ENCODE measurements at regions not wholly inside any gene's neighbourhood (a gene's known extent, or its start where the extent isn't known, plus 50 kb on each side); places are given as distances from the start of the nearest gene placed in this dataset.

GRCh38 chr14:41389355-41389754, 217.3 kb upstream of the LRFN5 start:
- FAIRE-seq (no peak), DNase-seq (ENCODE audit: low read depth) (no peak)
- TF ChIP-seq, protein P1, sequence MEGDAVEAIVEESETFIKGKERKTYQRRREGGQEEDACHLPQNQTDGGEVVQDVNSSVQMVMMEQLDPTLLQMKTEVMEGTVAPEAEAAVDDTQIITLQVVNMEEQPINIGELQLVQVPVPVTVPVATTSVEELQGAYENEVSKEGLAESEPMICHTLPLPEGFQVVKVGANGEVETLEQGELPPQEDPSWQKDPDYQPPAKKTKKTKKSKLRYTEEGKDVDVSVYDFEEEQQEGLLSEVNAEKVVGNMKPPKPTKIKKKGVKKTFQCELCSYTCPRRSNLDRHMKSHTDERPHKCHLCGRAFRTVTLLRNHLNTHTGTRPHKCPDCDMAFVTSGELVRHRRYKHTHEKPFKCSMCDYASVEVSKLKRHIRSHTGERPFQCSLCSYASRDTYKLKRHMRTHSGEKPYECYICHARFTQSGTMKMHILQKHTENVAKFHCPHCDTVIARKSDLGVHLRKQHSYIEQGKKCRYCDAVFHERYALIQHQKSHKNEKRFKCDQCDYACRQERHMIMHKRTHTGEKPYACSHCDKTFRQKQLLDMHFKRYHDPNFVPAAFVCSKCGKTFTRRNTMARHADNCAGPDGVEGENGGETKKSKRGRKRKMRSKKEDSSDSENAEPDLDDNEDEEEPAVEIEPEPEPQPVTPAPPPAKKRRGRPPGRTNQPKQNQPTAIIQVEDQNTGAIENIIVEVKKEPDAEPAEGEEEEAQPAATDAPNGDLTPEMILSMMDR (IDR thresholded peaks at IDR 0.05; ENCODE audit: insufficient read depth, low read length, severe bottlenecking) = no peak
- H3K4me3 ChIP-seq (ENCODE audit: low read depth, low read length) = no peak overlapping the region
- H3K36me3 ChIP-seq (ENCODE audit: control insufficient read depth, insufficient read depth, low read length) = no peaks in the 10 kb centered on the region
- H3K27me3 ChIP-seq (ENCODE audit: control insufficient read depth, insufficient read depth, low read length) = no peaks in the 10 kb centered on the region

DNA sequence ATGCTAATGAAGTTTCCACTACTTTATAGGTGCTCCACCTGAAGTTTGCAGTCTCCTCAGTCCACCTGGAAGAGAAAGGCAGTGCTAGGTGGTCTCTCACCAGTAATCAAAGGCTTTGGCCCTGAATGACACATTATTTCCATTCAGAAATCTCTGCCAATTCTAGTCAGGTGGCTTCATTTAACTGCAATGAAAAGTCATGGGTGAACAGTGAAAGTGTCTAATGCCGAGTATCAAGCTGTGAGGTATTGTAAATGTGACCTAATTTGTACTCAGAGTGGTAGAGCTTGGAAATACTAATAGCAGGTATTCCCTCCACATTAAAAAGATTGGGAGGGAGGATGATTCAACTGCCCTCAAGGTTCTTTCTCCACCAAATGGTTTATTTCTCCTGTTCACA, 220.9 kb upstream of the LRFN5 start:
- no peak for DNase-seq (ENCODE audit: low read depth)
- TF ChIP-seq, protein P1 (IDR thresholded peaks at IDR 0.05; ENCODE audit: insufficient read depth, low read length, severe bottlenecking) = no peak
- Histone ChIP-seq H3K27me3 (ENCODE audit: control insufficient read depth, insufficient read depth, low read length) (no peaks in the 10 kb centered on the region), H3K4me3 (ENCODE audit: low read depth, low read length) (no peak overlapping the region), H3K36me3 (ENCODE audit: control insufficient read depth, insufficient read depth, low read length) (no peaks in the 10 kb centered on the region)
- FAIRE-seq = no peak

GRCh38 chr14:41380017-41380416, 226.7 kb upstream of the LRFN5 start:
- Histone ChIP-seq H3K36me3 (ENCODE audit: control insufficient read depth, insufficient read depth, low read length) (no peaks in the 10 kb centered on the region), H3K27me3 (ENCODE audit: control insufficient read depth, insufficient read depth, low read length) (no peaks in the 10 kb centered on the region), H3K4me3 (ENCODE audit: low read depth, low read length) (no peak overlapping the region)
- TF ChIP-seq, protein P1 (IDR thresholded peaks at IDR 0.05; ENCODE audit: insufficient read depth, low read length, severe bottlenecking) = no peak
- FAIRE-seq (no peak), DNase-seq (ENCODE audit: low read depth) (no peak)

DNA sequence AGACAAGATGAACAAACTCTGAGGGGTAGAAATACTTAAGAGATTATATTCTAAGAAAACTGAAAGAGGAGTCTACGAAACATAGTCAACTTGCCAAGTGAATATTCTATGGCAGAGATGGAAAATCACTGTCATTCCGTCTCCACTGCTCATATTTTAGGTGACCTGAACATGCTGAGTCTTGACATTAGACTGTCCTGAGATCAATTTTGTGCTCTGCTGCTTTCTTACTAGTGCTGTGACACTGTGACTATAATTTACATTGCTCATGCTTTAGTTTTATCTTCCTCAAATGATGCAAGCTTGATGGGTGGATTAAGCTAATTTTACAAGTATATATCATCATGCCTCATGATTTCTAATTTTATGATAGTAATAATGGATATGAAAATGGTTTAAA, 228.2 kb upstream of the LRFN5 start:
- no peaks in the 10 kb centered on the region for H3K36me3 ChIP-seq (ENCODE audit: control insufficient read depth, insufficient read depth, low read length)
- no peak overlapping the region for H3K4me3 ChIP-seq (ENCODE audit: low read depth, low read length)
- H3K27me3 ChIP-seq (ENCODE audit: control insufficient read depth, insufficient read depth, low read length) = no peaks in the 10 kb centered on the region
- DNase-seq (ENCODE audit: low read depth) (no peak), FAIRE-seq (no peak)
- TF ChIP-seq, protein P1 (IDR thresholded peaks at IDR 0.05; ENCODE audit: insufficient read depth, low read length, severe bottlenecking) = no peak

DNA sequence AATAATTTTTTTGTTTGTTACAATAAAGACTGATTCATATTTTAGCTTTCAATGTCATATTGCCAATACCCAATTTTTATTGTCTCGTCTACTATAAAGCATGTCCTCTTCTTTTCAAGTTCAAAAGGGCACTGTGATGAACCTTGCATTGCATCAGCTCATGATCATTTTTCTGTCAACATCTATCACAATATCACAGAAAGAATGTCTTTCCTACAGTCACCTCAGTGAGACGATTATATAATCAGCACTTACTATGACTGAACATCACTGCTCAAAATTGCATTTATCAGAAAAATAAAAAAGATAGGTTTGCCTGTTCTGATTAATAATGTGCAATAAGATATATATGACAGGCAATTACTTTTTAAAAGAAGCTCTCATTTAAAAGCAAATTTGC, 228.7 kb upstream of the LRFN5 start:
- Histone ChIP-seq H3K27me3 (ENCODE audit: control insufficient read depth, insufficient read depth, low read length) (no peaks in the 10 kb centered on the region), H3K36me3 (ENCODE audit: control insufficient read depth, insufficient read depth, low read length) (no peaks in the 10 kb centered on the region), H3K4me3 (ENCODE audit: low read depth, low read length) (no peak overlapping the region)
- TF ChIP-seq, protein P1 (IDR thresholded peaks at IDR 0.05; ENCODE audit: insufficient read depth, low read length, severe bottlenecking) = no peak
- FAIRE-seq = no peak
- no peak for DNase-seq (ENCODE audit: low read depth)

- H3K4me3 ChIP-seq (ENCODE audit: low read depth, low read length) = no peak overlapping the region
- DNase-seq (ENCODE audit: low read depth) (no peak), FAIRE-seq (no peak)
- H3K36me3 ChIP-seq (ENCODE audit: control insufficient read depth, insufficient read depth, low read length) = no peaks in the 10 kb centered on the region
- no peaks in the 10 kb centered on the region for H3K27me3 ChIP-seq (ENCODE audit: control insufficient read depth, insufficient read depth, low read length)
- TF ChIP-seq, protein P1 (IDR thresholded peaks at IDR 0.05; ENCODE audit: insufficient read depth, low read length, severe bottlenecking) = no peak
Measured at GRCh38 chr14:41374092-41374491, 232.6 kb upstream of the LRFN5 start.

Data from bronchial epithelial cell (primary cell).